Endothelial cell of umbilical vein (primary cell): ENCODE measurements at regions not wholly inside any gene's neighbourhood (a gene's known extent, or its start where the extent isn't known, plus 50 kb on each side); places are given as distances from the start of the nearest gene placed in this dataset.

Source experiments
- EZH2 ChIP-seq: IDR thresholded peaks from 2 replicates; pipeline ENCODE4 v1.6.1; 2012; ENCODE audit warnings: borderline replicate concordance, low read depth, mild to moderate bottlenecking, moderate library complexity, low read length, inconsistent platforms; ENCODE audit not compliant: severe bottlenecking
- POLR2A ChIP-seq: IDR thresholded peaks from 2 replicates; pipeline ENCODE4 v1.6.1; 2012; ENCODE audit warnings: low read depth, mild to moderate bottlenecking, control low read depth, low read length
- POLR2AphosphoS5 ChIP-seq: IDR thresholded peaks from 2 replicates; pipeline ENCODE4 v1.6.1; 2012; ENCODE audit warnings: low read depth, mild to moderate bottlenecking, control low read depth, low read length, moderate library complexity; ENCODE audit not compliant: insufficient read depth
- TF ChIP-seq, protein P1 (sequence below), 2 donors: IDR thresholded peaks; 1 replicate in 1 of 2; 2 replicates in 1 of 2; pipeline ENCODE4 v1.5.1; 2011; ENCODE audit warnings: low read length in 2 of 2, mild to moderate bottlenecking in 2 of 2, moderate library complexity in 2 of 2, control low read depth in 1 of 2, inconsistent platforms in 1 of 2, low read depth in 1 of 2; ENCODE audit not compliant: insufficient read depth in 1 of 2; ENCODE audit errors: extremely low read depth in 1 of 2

DNA sequence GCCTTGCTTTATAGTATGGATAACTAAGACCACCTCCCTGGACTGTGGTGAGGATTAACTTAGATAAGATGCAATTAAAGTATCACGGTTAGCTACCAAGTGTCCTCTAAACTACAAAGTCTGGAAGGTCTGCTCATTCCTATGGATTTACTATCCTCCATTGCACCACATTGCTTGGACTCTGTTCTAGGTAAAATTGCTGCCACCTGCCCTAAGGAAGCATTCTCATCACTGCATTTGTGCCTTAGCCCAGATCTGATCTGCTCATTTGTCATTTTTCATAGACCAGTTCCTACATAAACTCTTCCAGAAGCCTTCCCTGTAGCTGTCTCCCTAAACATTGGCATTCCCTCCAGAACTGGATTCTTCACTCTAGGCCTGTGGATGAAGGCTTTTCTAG is 380.0 kb downstream of the INSC start:
- TF ChIP-seq, protein P1, sequence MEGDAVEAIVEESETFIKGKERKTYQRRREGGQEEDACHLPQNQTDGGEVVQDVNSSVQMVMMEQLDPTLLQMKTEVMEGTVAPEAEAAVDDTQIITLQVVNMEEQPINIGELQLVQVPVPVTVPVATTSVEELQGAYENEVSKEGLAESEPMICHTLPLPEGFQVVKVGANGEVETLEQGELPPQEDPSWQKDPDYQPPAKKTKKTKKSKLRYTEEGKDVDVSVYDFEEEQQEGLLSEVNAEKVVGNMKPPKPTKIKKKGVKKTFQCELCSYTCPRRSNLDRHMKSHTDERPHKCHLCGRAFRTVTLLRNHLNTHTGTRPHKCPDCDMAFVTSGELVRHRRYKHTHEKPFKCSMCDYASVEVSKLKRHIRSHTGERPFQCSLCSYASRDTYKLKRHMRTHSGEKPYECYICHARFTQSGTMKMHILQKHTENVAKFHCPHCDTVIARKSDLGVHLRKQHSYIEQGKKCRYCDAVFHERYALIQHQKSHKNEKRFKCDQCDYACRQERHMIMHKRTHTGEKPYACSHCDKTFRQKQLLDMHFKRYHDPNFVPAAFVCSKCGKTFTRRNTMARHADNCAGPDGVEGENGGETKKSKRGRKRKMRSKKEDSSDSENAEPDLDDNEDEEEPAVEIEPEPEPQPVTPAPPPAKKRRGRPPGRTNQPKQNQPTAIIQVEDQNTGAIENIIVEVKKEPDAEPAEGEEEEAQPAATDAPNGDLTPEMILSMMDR (IDR thresholded peaks at IDR 0.05; ENCODE audit: extremely low read depth in 1 of 2, insufficient read depth in 1 of 2, low read depth in 1 of 2, low read length in 2 of 2) = no peak
- TF ChIP-seq POLR2A = no peak
- no peak for TF ChIP-seq EZH2
- no peak for TF ChIP-seq POLR2AphosphoS5
